NOMO-1 (cell line): ENCODE measurements at regions not wholly inside any gene's neighbourhood (a gene's known extent, or its start where the extent isn't known, plus 50 kb on each side); places are given as distances from the start of the nearest gene placed in this dataset.
"Not testable (repeated sequence)": the region's sequence is repeated elsewhere in the genome, so short reads cannot be mapped to it uniquely, and the experiment has no call there.

Source experiments
- DNase-seq, 2 experiments: peaks; one replicate each; lab custom pipeline; 2025; ENCODE audit not compliant: unreplicated experiment in 2 of 2; lab: John Stamatoyannopoulos, UW

- DNase-seq = no peak
Observed at GRCh38 chr4:127425202-127425845, 207.4 kb upstream of the INTU start.

- no peak for DNase-seq
Observed at GRCh38 chr4:127425851-127426250, 206.9 kb upstream of the INTU start.

- DNase-seq = no peak
Observed at GRCh38 chr4:127441571-127441970, 191.2 kb upstream of the INTU start.

GRCh38 chr4:127445471-127445870 lies 187.3 kb upstream of the INTU start:
- no peak for DNase-seq

- no peak for DNase-seq
Observed at GRCh38 chr4:127446427-127446885, 186.3 kb upstream of the INTU start.

GRCh38 chr4:127448986-127449385 lies 183.8 kb upstream of the INTU start:
- no peak for DNase-seq

- DNase-seq = no peak
Observed at GRCh38 chr4:127449449-127449848, 183.3 kb upstream of the INTU start.

- no peak for DNase-seq
Observed at GRCh38 chr4:127450276-127450675, 182.5 kb upstream of the INTU start.

- DNase-seq = no peak
Observed at GRCh38 chr4:127463883-127464282, 168.9 kb upstream of the INTU start.

GRCh38 chr4:127469542-127469941 lies 163.2 kb upstream of the INTU start:
- DNase-seq = peak; percentile 58 to 62

- no peak for DNase-seq
Observed at GRCh38 chr4:127469959-127470809, 162.6 kb upstream of the INTU start.

GRCh38 chr4:127478271-127478670 lies 154.5 kb upstream of the INTU start:
- not testable (repeated sequence) for DNase-seq

- peak in 1 of 2 experiments; percentile 28 for DNase-seq
Observed at GRCh38 chr4:127479031-127479622, 153.6 kb upstream of the INTU start.

- no peak for DNase-seq
Observed at GRCh38 chr4:127482049-127482448, 150.7 kb upstream of the INTU start.

- DNase-seq = no peak
Observed at GRCh38 chr4:127484117-127484516, 148.6 kb upstream of the INTU start.

GRCh38 chr4:127486248-127486647 lies 146.5 kb upstream of the INTU start:
- no peak for DNase-seq

GRCh38 chr4:127491571-127491970 lies 141.2 kb upstream of the INTU start:
- peak; percentile 24 to 60 for DNase-seq

- not testable (repeated sequence) for DNase-seq
Observed at GRCh38 chr4:127496875-127497274, 135.9 kb upstream of the INTU start.

GRCh38 chr4:127498366-127498765 lies 134.4 kb upstream of the INTU start:
- DNase-seq = no peak

- DNase-seq = no peak
Observed at GRCh38 chr4:127500242-127500641, 132.5 kb upstream of the INTU start.

- peak in 1 of 2 experiments; percentile 8 for DNase-seq
Observed at GRCh38 chr4:127501103-127501502, 131.7 kb upstream of the INTU start.

- DNase-seq = no peak
Observed at GRCh38 chr4:127503111-127503510, 129.6 kb upstream of the INTU start.
